Small intestine (tissue), 7 donors: ENCODE measurements at regions not wholly inside any gene's neighbourhood (a gene's known extent, or its start where the extent isn't known, plus 50 kb on each side); places are given as distances from the start of the nearest gene placed in this dataset.

Experiments used
- DNase-seq, 2 donors: peaks; one replicate each; pipeline versions ENCODE4 v3.0.0 to v3.0.0-alpha.2; 2013
- FAIRE-seq: peaks from 2 replicates; lab custom pipeline; 2012; peaks lifted over from hg19 to GRCh38; lab: Jason Lieb, UNC
- H3K27ac ChIP-seq, 3 donors: one replicate each; pipeline ENCODE4 v1.5.1; 2013; ENCODE audit warnings: low read length in 2 of 3, mild to moderate bottlenecking in 2 of 3, control low read depth in 1 of 3, inconsistent platforms in 1 of 3, low read depth in 1 of 3, moderate library complexity in 1 of 3
- H3K27me3 ChIP-seq, 3 donors: one replicate each; pipeline ENCODE4 v1.6.1; 2013; ENCODE audit warnings: low read length in 3 of 3, inconsistent platforms in 1 of 3; ENCODE audit not compliant: control insufficient read depth in 3 of 3, insufficient read depth in 3 of 3
- H3K36me3 ChIP-seq, 3 donors: one replicate each; pipeline ENCODE4 v1.6.1; 2013; ENCODE audit warnings: low read length in 3 of 3, inconsistent platforms in 1 of 3, low read depth in 1 of 3, mild to moderate bottlenecking in 1 of 3, moderate library complexity in 1 of 3; ENCODE audit not compliant: control insufficient read depth in 3 of 3, insufficient read depth in 2 of 3
- H3K4me1 ChIP-seq, 3 donors: one replicate each; pipeline ENCODE4 v1.6.1; 2013; ENCODE audit warnings: low read length in 2 of 3, inconsistent platforms in 1 of 3, low read depth in 1 of 3, mild to moderate bottlenecking in 1 of 3, moderate library complexity in 1 of 3; ENCODE audit not compliant: control insufficient read depth in 3 of 3, insufficient read depth in 2 of 3
- H3K4me3 ChIP-seq, 3 donors: one replicate each; pipeline ENCODE4 v1.5.1; 2013; ENCODE audit warnings: low read length in 3 of 3, control low read depth in 1 of 3, inconsistent platforms in 1 of 3, low read depth in 1 of 3, mild to moderate bottlenecking in 1 of 3, moderate library complexity in 1 of 3
- H3K9me3 ChIP-seq, 2 donors: one replicate each; pipeline ENCODE4 v1.6.1; 2013; ENCODE audit warnings: low read depth in 1 of 2, low read length in 1 of 2; ENCODE audit not compliant: control insufficient read depth in 2 of 2, insufficient read depth in 1 of 2
- WGBS, 3 donors: extraction: QIAGEN DNeasy Blood & Tissue Kit; methylation state at CpG; one replicate each; pipeline ENCODE4 v1.1.7; 2013; 5-methylcytosine and 5-hydroxymethylcytosine counted together
- donor health status: healthy with polysubstance abuse.
- donor health status: control.
- donor health status: control.
- donor health status: Bipolar disorder and iron deficiency.
- donor health status: healthy.

- no peaks in the 10 kb centered on the region for H3K36me3 ChIP-seq
- no peaks in the 10 kb centered on the region for H3K9me3 ChIP-seq
- WGBS, 3 donors, result 57 to 72% (median 59%) methylated on average over 2 of the region's 2 CpGs
- H3K27me3 ChIP-seq, result no peaks in the 10 kb centered on the region
- no peak overlapping the region for H3K4me3 ChIP-seq
- DNase-seq (no peak), FAIRE-seq (no peak)
- no peak overlapping the region for H3K27ac ChIP-seq
- no peaks in the 10 kb centered on the region for H3K4me1 ChIP-seq
Observed at GRCh38 chr14:84433961-84434360, 1096.0 kb upstream of the FLRT2 start.

GRCh38 chr14:84435820-84436324 lies 1094.1 kb upstream of the FLRT2 start:
- 76 to 88% (median 86%) methylated on average over 1 of the region's 1 CpG for WGBS, 3 donors
- no peaks in the 10 kb centered on the region for H3K27me3 ChIP-seq
- H3K27ac ChIP-seq, result no peak overlapping the region
- no peak overlapping the region for H3K4me3 ChIP-seq
- H3K36me3 ChIP-seq, result no peaks in the 10 kb centered on the region
- H3K4me1 ChIP-seq, result no peaks in the 10 kb centered on the region
- no peak for FAIRE-seq
- no peak for DNase-seq
- no peaks in the 10 kb centered on the region for H3K9me3 ChIP-seq

- Histone ChIP-seq H3K9me3 (no peaks in the 10 kb centered on the region), H3K4me1 (no peaks in the 10 kb centered on the region), H3K27ac (no peak overlapping the region), H3K36me3 (no peaks in the 10 kb centered on the region), H3K4me3 (no peak overlapping the region), H3K27me3 (no peaks in the 10 kb centered on the region)
- WGBS, 3 donors, result 50 to 61% (median 56%) methylated on average over 2 of the region's 2 CpGs
- DNase-seq (no peak), FAIRE-seq (no peak)
Observed at GRCh38 chr14:84436528-84436927, 1093.4 kb upstream of the FLRT2 start.

- WGBS, 3 donors, result 22 to 28% (median 27%) methylated on average over 5 of the region's 5 CpGs
- no peaks in the 10 kb centered on the region for H3K4me1 ChIP-seq
- no peaks in the 10 kb centered on the region for H3K27me3 ChIP-seq
- H3K9me3 ChIP-seq, result no peaks in the 10 kb centered on the region
- no peak overlapping the region for H3K27ac ChIP-seq
- DNase-seq (no peak), FAIRE-seq (no peak)
- H3K4me3 ChIP-seq, result no peak overlapping the region
- H3K36me3 ChIP-seq, result no peaks in the 10 kb centered on the region
Observed at GRCh38 chr14:84442521-84442920, 1087.4 kb upstream of the FLRT2 start.

- no peak for FAIRE-seq
- H3K4me3 ChIP-seq, result no peak overlapping the region
- 84 to 88% (median 85%) methylated on average over 2 of the region's 2 CpGs for WGBS, 3 donors
- H3K27ac ChIP-seq, result no peak overlapping the region
- no peak for DNase-seq
- no peaks in the 10 kb centered on the region for H3K4me1 ChIP-seq
- no peaks in the 10 kb centered on the region for H3K9me3 ChIP-seq
- H3K27me3 ChIP-seq, result no peaks in the 10 kb centered on the region
- H3K36me3 ChIP-seq, result no peaks in the 10 kb centered on the region
Observed at GRCh38 chr14:84445486-84445885, 1084.5 kb upstream of the FLRT2 start.

GRCh38 chr14:84446250-84446649 lies 1083.7 kb upstream of the FLRT2 start:
- Histone ChIP-seq H3K36me3 (no peaks in the 10 kb centered on the region), H3K27ac (no peak overlapping the region), H3K9me3 (no peaks in the 10 kb centered on the region), H3K27me3 (no peaks in the 10 kb centered on the region), H3K4me1 (no peaks in the 10 kb centered on the region), H3K4me3 (no peak overlapping the region)
- FAIRE-seq (no peak), DNase-seq (no peak)
- 78 to 89% (median 80%) methylated on average over 3 of the region's 3 CpGs for WGBS, 3 donors

- no peak for FAIRE-seq
- Histone ChIP-seq H3K36me3 (no peaks in the 10 kb centered on the region), H3K4me3 (no peak overlapping the region), H3K4me1 (no peaks in the 10 kb centered on the region), H3K27ac (no peak overlapping the region), H3K9me3 (no peaks in the 10 kb centered on the region), H3K27me3 (no peaks in the 10 kb centered on the region)
- no peak for DNase-seq
- WGBS, 3 donors, result 67 to 71% (median 69%) methylated on average over 5 of the region's 5 CpGs
Observed at GRCh38 chr14:84453307-84453950, 1076.5 kb upstream of the FLRT2 start.

GRCh38 chr14:84454114-84454513 lies 1075.8 kb upstream of the FLRT2 start:
- Histone ChIP-seq H3K27me3 (no peaks in the 10 kb centered on the region), H3K9me3 (no peaks in the 10 kb centered on the region), H3K36me3 (no peaks in the 10 kb centered on the region), H3K4me3 (no peak overlapping the region), H3K4me1 (no peaks in the 10 kb centered on the region), H3K27ac (no peak overlapping the region)
- FAIRE-seq (no peak), DNase-seq (no peak)
- WGBS, 3 donors, result 70 to 84% (median 72%) methylated on average over 4 of the region's 4 CpGs

GRCh38 chr14:84456946-84457345 lies 1073.0 kb upstream of the FLRT2 start:
- WGBS, 3 donors, result 86 to 87% (median 86%) methylated on average over 2 of the region's 2 CpGs
- H3K36me3 ChIP-seq, result no peaks in the 10 kb centered on the region
- no peak overlapping the region for H3K27ac ChIP-seq
- no peaks in the 10 kb centered on the region for H3K4me1 ChIP-seq
- H3K27me3 ChIP-seq, result no peaks in the 10 kb centered on the region
- FAIRE-seq (no peak), DNase-seq (no peak)
- no peaks in the 10 kb centered on the region for H3K9me3 ChIP-seq
- H3K4me3 ChIP-seq, result no peak overlapping the region
